ENCODE measurements at regions not wholly inside any gene's neighbourhood (a gene's known extent, or its start where the extent isn't known, plus 50 kb on each side); places are given as distances from the start of the nearest gene placed in this dataset.
"Not testable (repeated sequence)": the region's sequence is repeated elsewhere in the genome, so short reads cannot be mapped to it uniquely, and the experiment has no call there.

DNA sequence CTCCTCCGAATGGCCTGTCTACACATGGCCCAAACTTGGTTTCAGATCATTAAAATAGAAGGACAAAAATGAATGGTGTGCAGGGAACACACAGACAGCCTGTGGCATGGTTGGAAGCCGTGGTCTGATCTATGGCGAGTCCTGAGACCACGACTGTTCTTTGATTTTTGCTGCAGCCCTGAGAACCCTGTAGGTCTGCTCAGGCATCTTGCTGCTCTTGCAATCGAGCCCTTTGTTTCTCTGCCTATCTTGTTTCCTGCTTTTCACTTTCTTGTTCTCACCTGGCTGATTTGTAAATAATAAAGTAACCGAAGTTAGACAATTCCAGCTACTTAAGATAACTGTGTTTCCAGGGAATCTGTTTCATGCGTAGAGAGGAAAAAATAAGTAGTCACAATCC is 54.1 kb upstream of the NBPF9 start:
- not testable (repeated sequence) for DNase-seq (ENCODE audit: low spot score); H3K36me3 Mint-ChIP-seq; H3K9me3 Mint-ChIP-seq; H3K27me3 Mint-ChIP-seq; H3K4me3 Mint-ChIP-seq; ATAC-seq; H3K27ac Mint-ChIP-seq; H3K4me1 Mint-ChIP-seq (ENCODE audit: low read depth in 2 of 2)

DNA sequence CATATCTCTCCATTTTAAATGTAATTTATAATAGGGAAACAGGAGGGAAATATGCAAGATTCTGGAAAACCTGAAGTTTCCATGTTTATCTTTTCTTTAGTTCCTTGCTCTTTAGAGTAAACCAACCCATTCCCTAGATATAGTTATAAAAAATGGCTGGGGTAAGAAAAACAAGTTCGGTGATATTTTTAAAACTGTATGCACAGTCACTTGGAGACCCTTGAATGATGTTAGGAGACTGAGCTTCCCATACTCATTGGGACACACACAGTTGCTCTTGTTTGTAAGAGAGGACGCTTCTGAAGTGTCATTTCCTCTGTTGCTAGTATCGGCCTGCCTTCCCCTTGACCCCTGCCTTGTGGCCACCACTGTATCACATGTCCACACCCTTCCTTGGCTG is 55.0 kb upstream of the NBPF9 start:
- not testable (repeated sequence) for H3K36me3 Mint-ChIP-seq; H3K27me3 Mint-ChIP-seq; H3K4me3 Mint-ChIP-seq; H3K27ac Mint-ChIP-seq; ATAC-seq; H3K4me1 Mint-ChIP-seq (ENCODE audit: low read depth in 2 of 2); H3K9me3 Mint-ChIP-seq; DNase-seq (ENCODE audit: low spot score)

- H3K36me3 Mint-ChIP-seq; H3K4me3 Mint-ChIP-seq; DNase-seq (ENCODE audit: low spot score); H3K9me3 Mint-ChIP-seq; H3K27ac Mint-ChIP-seq; H3K4me1 Mint-ChIP-seq (ENCODE audit: low read depth in 2 of 2); H3K27me3 Mint-ChIP-seq: not testable (repeated sequence)
- peak; percentile 87 to 95 for ATAC-seq
These were observed 59.7 kb upstream of the NBPF9 start for GRCh38 chr1:149163063-149163444.

DNA sequence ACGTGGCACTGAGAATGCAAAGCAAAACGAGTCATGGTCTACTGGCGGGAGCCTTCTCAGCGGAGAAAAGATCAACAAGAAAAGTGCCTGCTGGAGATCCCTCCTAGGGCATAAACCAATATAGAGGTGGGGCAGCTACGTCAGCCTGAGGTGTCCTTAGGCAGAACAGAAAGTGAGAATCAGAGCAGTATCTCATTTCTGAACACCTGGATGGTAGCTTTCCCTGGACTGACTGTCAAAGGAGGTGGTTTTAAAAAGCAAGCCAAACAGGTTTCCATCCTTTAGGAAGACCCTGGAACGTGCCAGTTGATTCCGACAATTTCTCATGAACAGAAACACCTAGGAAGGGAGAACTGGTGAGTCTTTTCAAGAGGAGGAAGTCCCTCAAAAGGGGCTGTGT is 71.4 kb upstream of the NBPF9 start:
- H3K36me3 Mint-ChIP-seq; H3K27me3 Mint-ChIP-seq; H3K9me3 Mint-ChIP-seq; H3K4me3 Mint-ChIP-seq; ATAC-seq; H3K4me1 Mint-ChIP-seq (ENCODE audit: low read depth in 2 of 2); H3K27ac Mint-ChIP-seq: not testable (repeated sequence)
- DNase-seq (ENCODE audit: low spot score) = peak; percentile 50

GRCh38 chr1:149175812-149176211 is 72.5 kb upstream of the NBPF9 start:
- not testable (repeated sequence) for H3K36me3 Mint-ChIP-seq; H3K4me1 Mint-ChIP-seq (ENCODE audit: low read depth in 2 of 2); H3K9me3 Mint-ChIP-seq; H3K4me3 Mint-ChIP-seq; H3K27me3 Mint-ChIP-seq; ATAC-seq; H3K27ac Mint-ChIP-seq
- DNase-seq (ENCODE audit: low spot score) = peak; percentile 51

DNA sequence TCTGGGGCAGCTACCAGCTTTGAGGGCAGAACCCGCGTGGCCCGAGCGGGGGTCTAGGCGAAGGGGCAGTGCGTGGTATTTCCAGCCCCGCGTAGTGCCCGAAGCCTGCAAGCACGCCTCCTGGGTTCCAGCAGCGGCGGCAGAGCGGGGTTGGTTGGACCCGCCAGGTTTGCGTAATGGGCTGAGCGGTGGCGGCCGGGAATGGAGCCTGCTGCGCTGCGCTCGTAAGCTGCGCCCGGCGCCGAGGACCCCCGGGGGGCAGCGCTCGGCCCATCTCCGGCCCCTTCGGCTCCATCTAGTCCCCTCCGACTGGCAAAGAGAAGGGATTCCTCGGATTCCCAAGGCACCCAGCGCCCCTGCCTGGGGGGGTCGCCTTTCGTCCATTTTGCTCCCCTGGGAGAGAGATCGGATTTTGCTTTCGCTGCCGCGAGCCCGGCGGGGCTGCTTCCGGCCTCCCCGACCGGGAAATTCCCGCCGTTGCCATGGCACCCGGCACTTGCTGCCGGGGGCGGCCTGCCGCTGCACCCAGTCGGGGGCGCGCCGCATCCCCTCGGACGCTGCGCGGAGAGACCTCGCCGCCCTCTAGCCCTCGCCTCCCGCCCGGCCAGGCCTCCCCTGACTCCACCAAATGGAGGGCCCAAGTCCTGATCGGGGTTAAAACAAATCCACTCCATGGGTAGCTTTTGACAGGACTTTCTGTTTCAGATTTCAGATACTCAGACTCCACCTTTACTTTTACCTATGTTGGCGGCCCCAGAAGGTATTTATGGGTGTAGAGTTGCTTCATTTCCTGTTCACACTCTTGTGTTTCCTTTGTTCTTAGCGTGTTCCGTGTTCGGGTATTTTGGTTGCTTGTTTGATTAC is 73.3 kb upstream of the NBPF9 start:
- not testable (repeated sequence) for H3K36me3 Mint-ChIP-seq; H3K9me3 Mint-ChIP-seq; H3K27me3 Mint-ChIP-seq; H3K4me1 Mint-ChIP-seq (ENCODE audit: low read depth in 2 of 2); ATAC-seq
- peak overlapping the region; percentile 62 to 76 for H3K27ac Mint-ChIP-seq
- H3K4me3 Mint-ChIP-seq = peak overlapping the region; percentile 77
- DNase-seq (ENCODE audit: low spot score) = peak; percentile 60

DNA sequence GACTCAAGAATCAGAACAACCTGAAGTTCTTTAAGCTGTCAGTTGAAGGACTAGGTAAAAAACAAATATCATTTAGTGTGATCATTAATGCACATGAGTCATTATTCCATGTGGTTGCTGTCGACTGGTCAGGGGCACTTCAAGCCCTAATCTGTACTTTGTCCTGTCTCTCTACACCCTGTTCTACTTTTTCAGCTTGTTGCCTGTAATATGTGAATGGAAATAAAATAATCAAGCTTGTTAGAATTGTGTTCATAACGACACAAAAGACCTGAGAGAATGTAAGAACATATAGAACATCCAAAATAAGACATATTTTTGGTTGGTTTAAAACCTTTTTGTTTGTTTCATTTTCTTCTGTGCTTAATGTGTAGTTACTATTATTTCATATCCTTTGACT is 87.4 kb upstream of the NBPF9 start:
- not testable (repeated sequence) for ATAC-seq; H3K4me3 Mint-ChIP-seq; H3K27ac Mint-ChIP-seq; H3K9me3 Mint-ChIP-seq; H3K36me3 Mint-ChIP-seq; H3K27me3 Mint-ChIP-seq; H3K4me1 Mint-ChIP-seq (ENCODE audit: low read depth in 2 of 2); DNase-seq (ENCODE audit: low spot score)

- H3K9me3 Mint-ChIP-seq; H3K4me3 Mint-ChIP-seq; DNase-seq (ENCODE audit: low spot score); H3K36me3 Mint-ChIP-seq; H3K27me3 Mint-ChIP-seq; ATAC-seq: not testable (repeated sequence)
- Mint-ChIP-seq H3K27ac (peak overlapping the region in 1 of 2 donors; percentile 5), H3K4me1 (ENCODE audit: low read depth in 2 of 2) (peaks cover 13% of the 10 kb centered on the region in 2 donors)
These were observed 93.3 kb upstream of the NBPF9 start for GRCh38 chr1:149196651-149197050.

GRCh38 chr1:149200567-149200966 is 97.2 kb upstream of the NBPF9 start:
- H3K4me3 Mint-ChIP-seq; H3K36me3 Mint-ChIP-seq; ATAC-seq; H3K27ac Mint-ChIP-seq; H3K9me3 Mint-ChIP-seq; DNase-seq (ENCODE audit: low spot score); H3K27me3 Mint-ChIP-seq: not testable (repeated sequence)
- H3K4me1 Mint-ChIP-seq (ENCODE audit: low read depth in 2 of 2) = peaks cover 13% of the 10 kb centered on the region in 2 donors

DNA sequence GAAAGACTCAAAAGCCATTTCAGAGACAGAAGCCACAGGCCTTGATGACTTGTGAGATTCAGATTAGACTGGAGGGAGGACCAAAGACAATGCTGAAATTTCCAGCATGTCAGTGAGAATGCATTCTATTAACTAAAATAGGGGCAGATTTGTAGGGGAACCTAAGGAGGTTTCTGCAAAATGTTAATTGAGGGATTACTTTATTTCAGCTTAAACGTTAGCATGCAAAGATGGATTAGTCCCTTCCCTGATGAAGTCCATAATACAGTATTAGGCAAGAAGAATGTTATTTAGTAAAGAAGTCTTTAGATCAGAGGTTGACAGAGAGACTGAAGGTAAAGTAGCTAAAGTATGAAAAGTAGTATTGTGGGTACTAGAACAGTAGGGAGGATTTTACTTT is 98.9 kb upstream of the NBPF9 start:
- not testable (repeated sequence) for H3K4me3 Mint-ChIP-seq; H3K27me3 Mint-ChIP-seq; H3K27ac Mint-ChIP-seq; ATAC-seq; H3K36me3 Mint-ChIP-seq; H3K4me1 Mint-ChIP-seq (ENCODE audit: low read depth in 2 of 2); DNase-seq (ENCODE audit: low spot score); H3K9me3 Mint-ChIP-seq

GRCh38 chr1:149204396-149204795 is 101.0 kb upstream of the NBPF9 start:
- not testable (repeated sequence) for H3K4me3 Mint-ChIP-seq; H3K27me3 Mint-ChIP-seq; H3K9me3 Mint-ChIP-seq; ATAC-seq; DNase-seq (ENCODE audit: low spot score); H3K36me3 Mint-ChIP-seq; H3K27ac Mint-ChIP-seq; H3K4me1 Mint-ChIP-seq (ENCODE audit: low read depth in 2 of 2)

GRCh38 chr1:149208836-149209235 is 105.5 kb upstream of the NBPF9 start:
- H3K9me3 Mint-ChIP-seq; H3K27me3 Mint-ChIP-seq; ATAC-seq; H3K36me3 Mint-ChIP-seq; H3K4me1 Mint-ChIP-seq (ENCODE audit: low read depth in 2 of 2); H3K4me3 Mint-ChIP-seq; H3K27ac Mint-ChIP-seq; DNase-seq (ENCODE audit: low spot score): not testable (repeated sequence)

DNA sequence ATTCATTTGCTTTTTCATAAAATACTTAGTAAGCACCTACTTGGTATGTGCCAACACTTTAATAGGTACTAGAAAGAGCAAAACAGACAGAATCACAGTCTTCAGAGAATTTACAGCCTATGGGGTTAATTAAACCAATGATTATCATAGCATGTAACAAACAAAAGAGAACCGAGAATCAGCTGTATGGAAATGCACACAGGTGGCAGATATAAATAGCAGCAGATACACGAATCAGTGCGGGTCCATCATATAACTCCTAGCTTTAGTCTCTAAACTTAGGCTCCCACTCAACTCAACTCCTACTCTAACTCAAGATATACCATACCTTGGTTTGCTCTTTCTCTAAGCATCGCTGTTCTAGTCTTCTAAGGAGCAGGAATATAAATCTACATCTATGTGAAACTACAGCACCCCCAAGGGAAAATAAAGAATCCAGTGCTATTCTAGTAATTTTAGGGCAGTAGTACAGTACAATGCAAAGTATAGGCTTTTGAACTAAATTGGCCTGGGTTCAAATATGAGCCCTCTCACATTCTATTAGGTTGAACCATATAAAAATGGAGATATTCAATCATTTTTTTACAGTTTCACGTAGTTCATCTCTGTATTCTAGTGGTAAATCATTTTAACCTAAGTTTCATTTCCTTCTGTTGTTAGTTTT is 108.5 kb upstream of the NBPF9 start:
- not testable (repeated sequence) for H3K4me1 Mint-ChIP-seq (ENCODE audit: low read depth in 2 of 2)

GRCh38 chr1:149212946-149213345 is 109.6 kb upstream of the NBPF9 start:
- H3K9me3 Mint-ChIP-seq; H3K4me3 Mint-ChIP-seq; H3K27me3 Mint-ChIP-seq; H3K36me3 Mint-ChIP-seq; DNase-seq (ENCODE audit: low spot score); ATAC-seq; H3K27ac Mint-ChIP-seq; H3K4me1 Mint-ChIP-seq (ENCODE audit: low read depth in 2 of 2): not testable (repeated sequence)

More for the DNA sequence above, 108.5 kb upstream of the NBPF9 start:
- not testable (repeated sequence) for DNase-seq (ENCODE audit: low spot score); H3K9me3 Mint-ChIP-seq; H3K27me3 Mint-ChIP-seq; H3K36me3 Mint-ChIP-seq; H3K27ac Mint-ChIP-seq; ATAC-seq; H3K4me3 Mint-ChIP-seq

All from natural killer cell treated with Interleukin-12 subunit alpha and Interleukin-12 subunit beta and Interleukin-15 and Interleukin-18, amount 100 ng/mL, for 72 hours (primary cell).